Endothelial cell of umbilical vein (primary cell): ENCODE measurements at regions not wholly inside any gene's neighbourhood (a gene's known extent, or its start where the extent isn't known, plus 50 kb on each side); places are given as distances from the start of the nearest gene placed in this dataset.

Experiments used
- EZH2 ChIP-seq: IDR thresholded peaks from 2 replicates; pipeline ENCODE4 v1.6.1; 2012; ENCODE audit warnings: borderline replicate concordance, low read depth, mild to moderate bottlenecking, moderate library complexity, low read length, inconsistent platforms; ENCODE audit not compliant: severe bottlenecking
- JUN ChIP-seq: IDR thresholded peaks from 2 replicates; pipeline ENCODE4 v1.6.1; 2011; ENCODE audit warnings: borderline replicate concordance, low read depth; ENCODE audit not compliant: insufficient read length, insufficient read depth
- MAX ChIP-seq: IDR thresholded peaks from 2 replicates; pipeline ENCODE4 v1.6.1; 2011; ENCODE audit not compliant: insufficient read depth, insufficient read length
- MYC ChIP-seq: IDR thresholded peaks from one replicate; pipeline ENCODE4 v1.6.1; 2011; ENCODE audit warnings: mild to moderate bottlenecking, low read depth, low read length
- POLR2A ChIP-seq: IDR thresholded peaks from 2 replicates; pipeline ENCODE4 v1.6.1; 2012; ENCODE audit warnings: low read depth, mild to moderate bottlenecking, control low read depth, low read length
- POLR2AphosphoS5 ChIP-seq: IDR thresholded peaks from 2 replicates; pipeline ENCODE4 v1.6.1; 2012; ENCODE audit warnings: low read depth, mild to moderate bottlenecking, control low read depth, low read length, moderate library complexity; ENCODE audit not compliant: insufficient read depth
- TF ChIP-seq, protein P1 (sequence below), 2 donors: IDR thresholded peaks; 1 replicate in 1 of 2; 2 replicates in 1 of 2; pipeline ENCODE4 v1.5.1; 2011; ENCODE audit warnings: low read length in 2 of 2, mild to moderate bottlenecking in 2 of 2, moderate library complexity in 2 of 2, control low read depth in 1 of 2, inconsistent platforms in 1 of 2, low read depth in 1 of 2; ENCODE audit not compliant: insufficient read depth in 1 of 2; ENCODE audit errors: extremely low read depth in 1 of 2

DNA sequence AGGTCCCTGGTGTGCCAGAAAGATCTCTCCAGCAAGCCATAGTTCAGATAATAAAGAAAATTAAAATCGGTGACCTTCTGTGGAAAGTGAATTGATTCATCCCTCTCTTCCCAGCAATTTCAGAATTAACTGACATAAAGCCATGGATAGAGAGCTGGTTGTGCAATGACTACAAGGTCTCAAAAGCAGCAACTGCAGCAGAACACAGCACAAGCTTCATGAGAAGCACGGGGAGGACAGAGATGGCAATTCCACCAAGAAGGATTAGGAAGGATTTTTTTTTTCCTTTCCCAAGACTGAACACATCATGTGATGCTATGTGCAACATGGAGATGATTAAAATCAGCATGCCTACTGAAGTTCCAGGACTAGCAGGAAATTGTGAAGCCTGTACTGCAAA is 154.9 kb upstream of the PLEKHG7 start:
- TF ChIP-seq, protein P1, sequence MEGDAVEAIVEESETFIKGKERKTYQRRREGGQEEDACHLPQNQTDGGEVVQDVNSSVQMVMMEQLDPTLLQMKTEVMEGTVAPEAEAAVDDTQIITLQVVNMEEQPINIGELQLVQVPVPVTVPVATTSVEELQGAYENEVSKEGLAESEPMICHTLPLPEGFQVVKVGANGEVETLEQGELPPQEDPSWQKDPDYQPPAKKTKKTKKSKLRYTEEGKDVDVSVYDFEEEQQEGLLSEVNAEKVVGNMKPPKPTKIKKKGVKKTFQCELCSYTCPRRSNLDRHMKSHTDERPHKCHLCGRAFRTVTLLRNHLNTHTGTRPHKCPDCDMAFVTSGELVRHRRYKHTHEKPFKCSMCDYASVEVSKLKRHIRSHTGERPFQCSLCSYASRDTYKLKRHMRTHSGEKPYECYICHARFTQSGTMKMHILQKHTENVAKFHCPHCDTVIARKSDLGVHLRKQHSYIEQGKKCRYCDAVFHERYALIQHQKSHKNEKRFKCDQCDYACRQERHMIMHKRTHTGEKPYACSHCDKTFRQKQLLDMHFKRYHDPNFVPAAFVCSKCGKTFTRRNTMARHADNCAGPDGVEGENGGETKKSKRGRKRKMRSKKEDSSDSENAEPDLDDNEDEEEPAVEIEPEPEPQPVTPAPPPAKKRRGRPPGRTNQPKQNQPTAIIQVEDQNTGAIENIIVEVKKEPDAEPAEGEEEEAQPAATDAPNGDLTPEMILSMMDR (IDR thresholded peaks at IDR 0.05; ENCODE audit: extremely low read depth in 1 of 2, insufficient read depth in 1 of 2, low read depth in 1 of 2, low read length in 2 of 2): no peak
- TF ChIP-seq JUN: no peak
- no peak for TF ChIP-seq EZH2
- TF ChIP-seq POLR2AphosphoS5: no peak
- no peak for TF ChIP-seq POLR2A
- no peak for TF ChIP-seq MAX
- no peak for TF ChIP-seq MYC
